Upper lobe of left lung (tissue), 4 donors: ENCODE measurements at regions not wholly inside any gene's neighbourhood (a gene's known extent, or its start where the extent isn't known, plus 50 kb on each side); places are given as distances from the start of the nearest gene placed in this dataset.

Source experiments
- POLR2A ChIP-seq, 4 donors: fragments of 450-650 bp; IDR thresholded peaks; one replicate each; pipeline ENCODE4 v1.5.1; 2016 to 2017; ENCODE audit warnings: antibody characterized with exemption in 4 of 4, mild to moderate bottlenecking in 2 of 4
- POLR2AphosphoS5 ChIP-seq, 2 donors: sonication (generic); formaldehyde crosslinking; IDR thresholded peaks; one replicate each; pipeline ENCODE4 v1.5.1; 2017; ENCODE audit warnings: antibody characterized with exemption in 2 of 2
- TF ChIP-seq, protein P1 (sequence below), 6 experiments: fragments of 450-650 bp in 4 of 6; fragments of 200-600 bp in 2 of 6; sonication (generic) in 2 of 6; IDR thresholded peaks; one replicate each; pipeline ENCODE4 v1.5.1; 2016 to 2019; ENCODE audit warnings: antibody characterized with exemption in 6 of 6

- TF ChIP-seq POLR2A (IDR thresholded peaks at IDR 0.05) (no peak), POLR2AphosphoS5 (IDR thresholded peaks at IDR 0.05) (no peak)
- TF ChIP-seq, protein P1, sequence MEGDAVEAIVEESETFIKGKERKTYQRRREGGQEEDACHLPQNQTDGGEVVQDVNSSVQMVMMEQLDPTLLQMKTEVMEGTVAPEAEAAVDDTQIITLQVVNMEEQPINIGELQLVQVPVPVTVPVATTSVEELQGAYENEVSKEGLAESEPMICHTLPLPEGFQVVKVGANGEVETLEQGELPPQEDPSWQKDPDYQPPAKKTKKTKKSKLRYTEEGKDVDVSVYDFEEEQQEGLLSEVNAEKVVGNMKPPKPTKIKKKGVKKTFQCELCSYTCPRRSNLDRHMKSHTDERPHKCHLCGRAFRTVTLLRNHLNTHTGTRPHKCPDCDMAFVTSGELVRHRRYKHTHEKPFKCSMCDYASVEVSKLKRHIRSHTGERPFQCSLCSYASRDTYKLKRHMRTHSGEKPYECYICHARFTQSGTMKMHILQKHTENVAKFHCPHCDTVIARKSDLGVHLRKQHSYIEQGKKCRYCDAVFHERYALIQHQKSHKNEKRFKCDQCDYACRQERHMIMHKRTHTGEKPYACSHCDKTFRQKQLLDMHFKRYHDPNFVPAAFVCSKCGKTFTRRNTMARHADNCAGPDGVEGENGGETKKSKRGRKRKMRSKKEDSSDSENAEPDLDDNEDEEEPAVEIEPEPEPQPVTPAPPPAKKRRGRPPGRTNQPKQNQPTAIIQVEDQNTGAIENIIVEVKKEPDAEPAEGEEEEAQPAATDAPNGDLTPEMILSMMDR (IDR thresholded peaks at IDR 0.05) = no peak
Observed at GRCh38 chr9:69963803-69964202, 79.8 kb upstream of the MAMDC2 start.
